Liver (tissue), 3 donors: ENCODE measurements at regions not wholly inside any gene's neighbourhood (a gene's known extent, or its start where the extent isn't known, plus 50 kb on each side); places are given as distances from the start of the nearest gene placed in this dataset.

Experiments
- CTCF ChIP-seq: fragments of 150-350 bp; IDR thresholded peaks from 2 replicates; pipeline ENCODE4 v1.5.1; 2017; ENCODE audit warnings: improper control_type of control experiment, low read depth, low read length; ENCODE audit not compliant: missing input control
- EGR1 ChIP-seq, 2 donors: IDR thresholded peaks; 2 replicates each; pipeline ENCODE4 v1.6.1; 2016 to 2018; ENCODE audit warnings: antibody characterized with exemption in 2 of 2, low read depth in 2 of 2
- RAD21 ChIP-seq, 2 donors: IDR thresholded peaks; 2 replicates each; pipeline ENCODE4 v1.6.1; 2016; ENCODE audit warnings: antibody characterized with exemption in 2 of 2, mild to moderate bottlenecking in 2 of 2
- TF ChIP-seq, protein P1 (sequence below): IDR thresholded peaks from 2 replicates; pipeline ENCODE4 v1.6.1; 2016; ENCODE audit warnings: antibody characterized with exemption
- donor health status: healthy.
- donor health status: healthy.

GRCh38 chr5:176178789-176179188, 59.4 kb upstream of the SIMC1 start:
- TF ChIP-seq CTCF (no peak), RAD21 (IDR thresholded peaks at IDR 0.05) (no peak), EGR1 (IDR thresholded peaks at IDR 0.05; ENCODE audit: low read depth in 2 of 2) (no peak)
- TF ChIP-seq, protein P1, sequence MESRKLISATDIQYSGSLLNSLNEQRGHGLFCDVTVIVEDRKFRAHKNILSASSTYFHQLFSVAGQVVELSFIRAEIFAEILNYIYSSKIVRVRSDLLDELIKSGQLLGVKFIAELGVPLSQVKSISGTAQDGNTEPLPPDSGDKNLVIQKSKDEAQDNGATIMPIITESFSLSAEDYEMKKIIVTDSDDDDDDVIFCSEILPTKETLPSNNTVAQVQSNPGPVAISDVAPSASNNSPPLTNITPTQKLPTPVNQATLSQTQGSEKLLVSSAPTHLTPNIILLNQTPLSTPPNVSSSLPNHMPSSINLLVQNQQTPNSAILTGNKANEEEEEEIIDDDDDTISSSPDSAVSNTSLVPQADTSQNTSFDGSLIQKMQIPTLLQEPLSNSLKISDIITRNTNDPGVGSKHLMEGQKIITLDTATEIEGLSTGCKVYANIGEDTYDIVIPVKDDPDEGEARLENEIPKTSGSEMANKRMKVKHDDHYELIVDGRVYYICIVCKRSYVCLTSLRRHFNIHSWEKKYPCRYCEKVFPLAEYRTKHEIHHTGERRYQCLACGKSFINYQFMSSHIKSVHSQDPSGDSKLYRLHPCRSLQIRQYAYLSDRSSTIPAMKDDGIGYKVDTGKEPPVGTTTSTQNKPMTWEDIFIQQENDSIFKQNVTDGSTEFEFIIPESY = no peak
